ENCODE measurements at regions not wholly inside any gene's neighbourhood (a gene's known extent, or its start where the extent isn't known, plus 50 kb on each side); places are given as distances from the start of the nearest gene placed in this dataset.

DNA sequence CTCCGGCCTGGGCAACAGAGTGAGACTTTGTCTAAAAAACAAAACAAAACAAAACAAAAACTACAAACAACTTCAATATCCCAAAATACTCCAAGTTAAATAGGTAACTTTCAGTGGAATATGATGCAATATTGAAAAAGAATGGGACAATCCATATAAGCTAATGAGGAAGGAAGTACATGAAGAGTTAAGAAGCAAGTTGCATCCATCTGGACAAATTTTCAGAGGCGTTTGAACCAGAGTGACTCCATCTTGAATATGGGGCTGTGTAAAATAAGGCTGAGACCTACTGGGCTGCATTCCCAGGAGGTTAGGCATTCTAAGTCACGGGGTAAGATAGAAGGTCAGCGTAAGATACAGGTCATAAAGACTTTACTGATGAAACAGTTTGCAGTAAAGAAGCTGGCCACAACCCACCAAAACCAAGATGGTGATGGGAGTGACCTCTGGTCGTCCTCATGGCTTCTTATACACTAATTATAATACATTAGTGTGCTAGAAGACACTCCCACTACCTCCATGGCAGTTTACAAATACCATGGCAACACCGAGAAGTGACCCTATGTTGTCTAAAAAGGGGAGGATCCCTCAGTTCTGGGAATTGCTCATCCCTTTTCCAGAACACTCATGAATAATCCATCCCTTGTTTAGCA, 58.1 kb upstream of the LCTL start (continued):
- no peak for TF ChIP-seq AFF4 (CRISPR knock-in tag; IDR thresholded peaks at IDR 0.05)
- peak; percentile 92 for TF ChIP-seq ZNF518B (CRISPR knock-in tag; IDR thresholded peaks at IDR 0.05)
- TF ChIP-seq, protein P1, sequence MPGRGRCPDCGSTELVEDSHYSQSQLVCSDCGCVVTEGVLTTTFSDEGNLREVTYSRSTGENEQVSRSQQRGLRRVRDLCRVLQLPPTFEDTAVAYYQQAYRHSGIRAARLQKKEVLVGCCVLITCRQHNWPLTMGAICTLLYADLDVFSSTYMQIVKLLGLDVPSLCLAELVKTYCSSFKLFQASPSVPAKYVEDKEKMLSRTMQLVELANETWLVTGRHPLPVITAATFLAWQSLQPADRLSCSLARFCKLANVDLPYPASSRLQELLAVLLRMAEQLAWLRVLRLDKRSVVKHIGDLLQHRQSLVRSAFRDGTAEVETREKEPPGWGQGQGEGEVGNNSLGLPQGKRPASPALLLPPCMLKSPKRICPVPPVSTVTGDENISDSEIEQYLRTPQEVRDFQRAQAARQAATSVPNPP (IDR thresholded peaks at IDR 0.05; ENCODE audit: borderline replicate concordance, insufficient read depth, insufficient read length), result no peak
- peak in 1 of 2 experiments; percentile 99; a peak in 2 of 4 replicates for TF ChIP-seq TEAD1 (CRISPR knock-in tag; IDR thresholded peaks at IDR 0.05)
- TF ChIP-seq, protein P2, sequence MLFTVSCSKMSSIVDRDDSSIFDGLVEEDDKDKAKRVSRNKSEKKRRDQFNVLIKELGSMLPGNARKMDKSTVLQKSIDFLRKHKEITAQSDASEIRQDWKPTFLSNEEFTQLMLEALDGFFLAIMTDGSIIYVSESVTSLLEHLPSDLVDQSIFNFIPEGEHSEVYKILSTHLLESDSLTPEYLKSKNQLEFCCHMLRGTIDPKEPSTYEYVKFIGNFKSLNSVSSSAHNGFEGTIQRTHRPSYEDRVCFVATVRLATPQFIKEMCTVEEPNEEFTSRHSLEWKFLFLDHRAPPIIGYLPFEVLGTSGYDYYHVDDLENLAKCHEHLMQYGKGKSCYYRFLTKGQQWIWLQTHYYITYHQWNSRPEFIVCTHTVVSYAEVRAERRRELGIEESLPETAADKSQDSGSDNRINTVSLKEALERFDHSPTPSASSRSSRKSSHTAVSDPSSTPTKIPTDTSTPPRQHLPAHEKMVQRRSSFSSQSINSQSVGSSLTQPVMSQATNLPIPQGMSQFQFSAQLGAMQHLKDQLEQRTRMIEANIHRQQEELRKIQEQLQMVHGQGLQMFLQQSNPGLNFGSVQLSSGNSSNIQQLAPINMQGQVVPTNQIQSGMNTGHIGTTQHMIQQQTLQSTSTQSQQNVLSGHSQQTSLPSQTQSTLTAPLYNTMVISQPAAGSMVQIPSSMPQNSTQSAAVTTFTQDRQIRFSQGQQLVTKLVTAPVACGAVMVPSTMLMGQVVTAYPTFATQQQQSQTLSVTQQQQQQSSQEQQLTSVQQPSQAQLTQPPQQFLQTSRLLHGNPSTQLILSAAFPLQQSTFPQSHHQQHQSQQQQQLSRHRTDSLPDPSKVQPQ (CRISPR knock-in tag; IDR thresholded peaks at IDR 0.05; ENCODE audit: borderline replicate concordance), result peak; percentile 86; the same call in 1 of the 2 replicates
- TF ChIP-seq MYC (IDR thresholded peaks at IDR 0.05; ENCODE audit: low read depth, low read length), result no peak
- peak; percentile 99 for TF ChIP-seq MYC (CRISPR knock-in tag; IDR thresholded peaks at IDR 0.05; ENCODE audit: borderline replicate concordance, low read depth)
- no peak for TF ChIP-seq GTF3C2 (IDR thresholded peaks at IDR 0.05; ENCODE audit: borderline replicate concordance, extremely low read depth, insufficient read length)
- TF ChIP-seq ETV5 (CRISPR knock-in tag; IDR thresholded peaks at IDR 0.05; ENCODE audit: low read depth), result no peak
- peak; percentile 96 for TF ChIP-seq ZNF445 (CRISPR knock-in tag; IDR thresholded peaks at IDR 0.05; ENCODE audit: low read depth)
- TF ChIP-seq PTRF (tag; IDR thresholded peaks at IDR 0.05), result peak; percentile 100
- no peak for TF ChIP-seq COPS2 (conservative IDR thresholded peaks at IDR 0.05)

Data from K562 (cell line).